HUES64 (cell line): ENCODE measurements at regions not wholly inside any gene's neighbourhood (a gene's known extent, or its start where the extent isn't known, plus 50 kb on each side); places are given as distances from the start of the nearest gene placed in this dataset.

Experiments used
- H3K27ac ChIP-seq: 2 replicates; pipeline ENCODE4 v1.7.0; 2013; ENCODE audit warnings: low read depth, low read length, inconsistent platforms
- H3K27me3 ChIP-seq: 2 replicates; pipeline ENCODE4 v1.6.1; 2013; ENCODE audit warnings: mild to moderate bottlenecking, low read length; ENCODE audit not compliant: insufficient read depth
- H3K36me3 ChIP-seq: 2 replicates; pipeline ENCODE4 v1.6.1; 2013; ENCODE audit warnings: mild to moderate bottlenecking, low read length; ENCODE audit not compliant: insufficient read depth
- H3K4me1 ChIP-seq: 2 replicates; pipeline ENCODE4 v1.6.1; 2013; ENCODE audit warnings: mild to moderate bottlenecking, low read length, moderate library complexity; ENCODE audit not compliant: insufficient read depth
- H3K4me3 ChIP-seq: 2 replicates; pipeline ENCODE4 v1.5.1; 2013; ENCODE audit warnings: mild to moderate bottlenecking, low read length, moderate library complexity
- H3K9ac ChIP-seq: 2 replicates; pipeline ENCODE4 v1.6.1; 2013; ENCODE audit warnings: mild to moderate bottlenecking, low read depth, low read length
- H3K9me3 ChIP-seq: 2 replicates; pipeline ENCODE4 v1.6.1; 2013; ENCODE audit warnings: low read depth, low read length; ENCODE audit not compliant: insufficient read depth
- WGBS: fragments of 150-250, 120-280 bp; methylation state at CpG from one replicate; pipeline ENCODE4 v1.1.7; 2013; ENCODE audit warnings: missing lambda C conversion rate; 5-methylcytosine and 5-hydroxymethylcytosine counted together

- no peak overlapping the region for H3K9ac ChIP-seq
- no peaks in the 10 kb centered on the region for H3K36me3 ChIP-seq
- no peaks in the 10 kb centered on the region for H3K27me3 ChIP-seq
- 75% methylated on average over 3 of the region's 3 CpGs for WGBS
- H3K9me3 ChIP-seq: no peaks in the 10 kb centered on the region
- H3K4me3 ChIP-seq: no peak overlapping the region
- no peak overlapping the region for H3K27ac ChIP-seq
- H3K4me1 ChIP-seq: no peaks in the 10 kb centered on the region
Measured at GRCh38 chr6:113508249-113508648, 348.9 kb upstream of the MARCKS start.

GRCh38 chr6:113511100-113511499, 346.0 kb upstream of the MARCKS start:
- Histone ChIP-seq H3K4me3 (no peak overlapping the region), H3K27ac (no peak overlapping the region), H3K27me3 (no peaks in the 10 kb centered on the region), H3K36me3 (no peaks in the 10 kb centered on the region), H3K9me3 (no peaks in the 10 kb centered on the region), H3K4me1 (no peaks in the 10 kb centered on the region), H3K9ac (no peak overlapping the region)
- WGBS: 84% methylated on average over 2 of the region's 2 CpGs

DNA sequence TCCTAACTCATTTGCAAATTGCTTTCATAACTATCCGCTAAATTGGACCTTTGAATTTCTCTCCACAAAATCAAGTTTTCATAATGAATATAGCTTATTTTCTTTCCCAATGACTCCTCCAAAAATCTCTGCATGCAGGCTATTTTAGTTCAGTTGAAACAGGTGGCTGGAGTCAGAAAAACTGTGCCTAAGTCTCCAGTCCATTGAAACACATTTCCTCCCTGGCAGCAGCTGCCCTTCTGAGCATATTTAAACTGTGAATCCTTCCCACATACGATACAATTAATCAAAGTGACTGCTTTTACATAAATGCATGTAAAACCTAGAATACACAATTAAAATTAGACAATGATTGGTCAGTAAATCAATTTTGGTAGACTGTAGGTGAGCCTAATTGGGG, 344.6 kb upstream of the MARCKS start:
- no peak overlapping the region for H3K27ac ChIP-seq
- no peaks in the 10 kb centered on the region for H3K4me1 ChIP-seq
- WGBS: 98% methylated on average over 2 of the region's 2 CpGs
- H3K9ac ChIP-seq: no peak overlapping the region
- H3K4me3 ChIP-seq: no peak overlapping the region
- no peaks in the 10 kb centered on the region for H3K9me3 ChIP-seq
- H3K27me3 ChIP-seq: no peaks in the 10 kb centered on the region
- no peaks in the 10 kb centered on the region for H3K36me3 ChIP-seq

DNA sequence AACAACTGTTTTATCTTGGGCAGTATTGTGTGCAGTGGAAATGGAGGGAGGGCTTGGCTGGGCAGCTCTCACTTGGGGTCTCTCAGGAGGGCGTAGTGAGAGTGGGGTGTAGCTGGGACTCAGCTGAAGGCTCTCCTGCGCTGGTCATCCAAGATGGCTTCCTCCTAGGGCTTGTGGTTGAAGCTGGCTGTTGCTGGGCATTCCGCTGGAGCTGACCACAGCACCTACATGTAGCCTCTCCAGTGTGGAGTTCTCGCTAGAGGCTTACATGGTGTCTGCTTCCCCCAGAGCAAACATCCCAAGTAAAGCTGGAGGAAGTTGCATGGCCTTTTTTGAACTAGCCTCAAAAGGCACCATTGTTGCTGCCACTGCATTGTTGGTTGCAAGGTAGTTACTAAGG, 344.1 kb upstream of the MARCKS start:
- Histone ChIP-seq H3K4me3 (no peak overlapping the region), H3K9me3 (no peaks in the 10 kb centered on the region), H3K9ac (no peak overlapping the region), H3K27ac (no peak overlapping the region), H3K27me3 (no peaks in the 10 kb centered on the region), H3K36me3 (no peaks in the 10 kb centered on the region), H3K4me1 (no peaks in the 10 kb centered on the region)
- WGBS: 95% methylated on average over 4 of the region's 4 CpGs

DNA sequence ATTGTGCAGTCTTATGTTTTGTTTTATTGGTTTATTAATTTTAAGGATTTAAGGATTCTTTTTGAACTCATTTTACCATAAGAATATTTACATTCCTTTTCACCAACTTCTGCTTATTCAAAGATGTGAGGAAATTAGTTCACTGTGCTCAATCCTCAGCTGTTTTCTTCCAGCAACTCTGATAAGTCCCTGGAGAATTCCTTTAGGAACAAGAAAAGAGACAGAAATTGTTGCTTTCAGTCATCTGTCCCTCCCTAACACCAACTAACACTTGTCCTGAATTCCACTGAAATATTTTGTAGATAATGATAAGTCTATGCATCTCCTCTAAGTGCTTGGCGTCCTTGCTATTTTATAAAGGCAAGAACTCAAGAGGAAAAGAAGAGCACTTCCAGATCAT, 334.8 kb upstream of the MARCKS start:
- Histone ChIP-seq H3K9me3 (no peaks in the 10 kb centered on the region), H3K27me3 (no peaks in the 10 kb centered on the region), H3K4me3 (no peak overlapping the region), H3K9ac (no peak overlapping the region), H3K36me3 (no peaks in the 10 kb centered on the region), H3K27ac (no peak overlapping the region), H3K4me1 (no peaks in the 10 kb centered on the region)
- WGBS: 92% methylated on average over 1 of the region's 1 CpG

- Histone ChIP-seq H3K36me3 (no peaks in the 10 kb centered on the region), H3K9me3 (no peaks in the 10 kb centered on the region), H3K27me3 (no peaks in the 10 kb centered on the region), H3K4me3 (no peak overlapping the region), H3K4me1 (no peaks in the 10 kb centered on the region), H3K9ac (no peak overlapping the region), H3K27ac (no peak overlapping the region)
- WGBS: 89% methylated on average over 1 of the region's 1 CpG
Measured at GRCh38 chr6:113524826-113525225, 332.3 kb upstream of the MARCKS start.

DNA sequence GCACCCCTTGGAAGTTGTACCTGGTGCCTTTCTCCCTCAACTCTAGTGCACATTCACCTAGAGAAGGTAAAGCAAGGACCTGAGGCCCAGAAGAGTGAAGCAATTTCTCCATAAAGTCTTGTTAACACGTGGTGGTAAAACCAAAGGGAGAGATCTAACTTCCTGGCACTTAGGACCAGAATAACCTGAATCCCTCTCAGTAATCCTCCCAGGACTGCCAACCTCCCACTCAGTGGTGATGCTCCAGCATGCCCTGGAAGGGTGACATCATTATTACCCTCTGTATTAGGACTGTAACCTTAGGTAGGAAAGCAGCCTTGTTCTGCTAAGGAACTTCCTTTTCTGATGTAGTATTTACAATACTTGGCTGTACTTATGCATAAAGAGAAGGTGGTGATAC, 330.6 kb upstream of the MARCKS start:
- Histone ChIP-seq H3K27me3 (no peaks in the 10 kb centered on the region), H3K27ac (no peak overlapping the region), H3K9ac (no peak overlapping the region), H3K4me1 (no peaks in the 10 kb centered on the region), H3K36me3 (no peaks in the 10 kb centered on the region), H3K4me3 (no peak overlapping the region), H3K9me3 (no peaks in the 10 kb centered on the region)
- 89% methylated on average over 1 of the region's 1 CpG for WGBS

DNA sequence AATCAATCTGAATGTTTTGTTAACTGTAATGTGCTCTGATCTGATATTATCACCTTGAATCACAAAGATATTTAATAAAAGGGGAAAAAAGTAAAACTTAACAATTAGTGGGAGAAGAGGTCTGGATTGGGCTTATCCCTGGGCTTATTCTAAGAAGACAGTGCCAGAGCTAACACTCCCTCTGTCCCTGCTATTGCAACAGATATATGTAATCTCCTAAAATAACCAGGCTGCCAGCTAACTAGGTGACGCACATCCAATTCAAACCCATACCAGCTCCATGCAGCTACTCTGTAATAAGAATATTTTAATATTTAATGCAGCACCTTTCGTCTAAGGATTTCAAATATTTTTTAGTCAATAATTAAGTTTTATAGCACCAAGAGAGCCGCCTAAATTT, 330.1 kb upstream of the MARCKS start:
- Histone ChIP-seq H3K9me3 (no peaks in the 10 kb centered on the region), H3K27ac (no peak overlapping the region), H3K27me3 (no peaks in the 10 kb centered on the region), H3K9ac (no peak overlapping the region), H3K4me3 (no peak overlapping the region), H3K36me3 (no peaks in the 10 kb centered on the region), H3K4me1 (no peaks in the 10 kb centered on the region)
- WGBS: 100% methylated on average over 1 of the region's 3 CpGs

GRCh38 chr6:113528111-113528510, 329.0 kb upstream of the MARCKS start:
- Histone ChIP-seq H3K9ac (no peak overlapping the region), H3K27me3 (no peaks in the 10 kb centered on the region), H3K27ac (no peak overlapping the region), H3K4me1 (no peaks in the 10 kb centered on the region), H3K36me3 (no peaks in the 10 kb centered on the region), H3K9me3 (no peaks in the 10 kb centered on the region), H3K4me3 (no peak overlapping the region)
- 86% methylated on average over 3 of the region's 3 CpGs for WGBS

DNA sequence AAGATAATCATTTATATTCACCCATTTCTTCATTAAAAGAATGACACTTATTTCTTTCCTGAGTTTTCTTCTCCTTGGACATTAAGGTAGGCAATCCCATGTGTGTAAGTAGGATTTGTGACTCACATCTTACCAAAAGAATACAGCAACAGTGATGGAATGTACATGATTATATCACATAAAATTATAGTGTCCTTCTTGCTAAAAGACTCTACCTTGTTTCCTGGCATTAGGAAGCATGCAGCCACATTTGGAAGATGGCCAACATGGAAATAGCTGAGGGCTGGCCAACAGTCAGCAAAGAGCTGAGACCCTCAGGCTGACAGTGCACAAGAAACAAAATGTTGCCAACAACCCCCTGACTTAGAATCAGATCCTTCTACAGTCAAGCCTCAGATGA, 327.9 kb upstream of the MARCKS start:
- H3K4me1 ChIP-seq: no peaks in the 10 kb centered on the region
- no peaks in the 10 kb centered on the region for H3K9me3 ChIP-seq
- H3K4me3 ChIP-seq: no peak overlapping the region
- H3K9ac ChIP-seq: no peak overlapping the region
- H3K27ac ChIP-seq: no peak overlapping the region
- H3K36me3 ChIP-seq: no peaks in the 10 kb centered on the region
- no peaks in the 10 kb centered on the region for H3K27me3 ChIP-seq

DNA sequence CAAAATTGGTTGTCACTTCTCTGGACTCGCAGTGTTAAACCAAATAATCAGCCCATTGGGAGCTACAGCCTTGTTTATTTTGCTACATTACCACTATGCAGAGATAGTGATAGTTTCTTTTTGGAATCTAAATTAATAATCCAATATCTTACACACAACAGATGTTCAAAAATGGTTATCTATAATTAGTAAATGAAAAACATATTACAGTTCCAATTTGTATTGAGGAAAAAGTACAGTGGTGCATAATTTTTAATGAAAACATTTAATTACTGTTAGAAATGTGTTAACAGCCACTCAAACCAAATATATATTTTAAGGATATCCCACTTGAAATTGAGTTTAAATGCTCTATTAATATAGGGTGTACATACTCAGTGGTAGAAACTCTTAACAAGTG, 327.3 kb upstream of the MARCKS start:
- Histone ChIP-seq H3K4me1 (no peaks in the 10 kb centered on the region), H3K9ac (no peak overlapping the region), H3K9me3 (no peaks in the 10 kb centered on the region), H3K27me3 (no peaks in the 10 kb centered on the region), H3K4me3 (no peak overlapping the region), H3K27ac (no peak overlapping the region), H3K36me3 (no peaks in the 10 kb centered on the region)
- 90% methylated on average over 1 of the region's 1 CpG for WGBS

DNA sequence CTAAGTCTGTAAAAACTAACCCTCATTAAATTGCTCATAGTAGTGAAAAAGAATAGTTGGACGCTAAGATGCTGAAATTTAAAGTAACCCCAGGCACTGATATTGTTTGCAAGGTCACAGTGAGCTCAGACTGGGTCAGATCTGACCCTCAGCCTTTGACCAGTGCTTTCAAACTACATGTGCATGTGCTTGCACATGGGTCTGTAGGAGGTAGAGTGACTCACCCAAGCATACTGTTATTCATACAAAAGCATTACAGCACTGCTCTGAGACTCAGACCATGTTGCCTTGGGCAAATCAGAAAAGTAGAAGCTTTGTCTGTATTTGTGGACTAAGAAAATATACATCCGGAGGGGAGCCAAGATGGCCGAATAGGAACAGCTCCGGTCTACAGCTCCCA, 326.4 kb upstream of the MARCKS start:
- Histone ChIP-seq H3K27ac (no peak overlapping the region), H3K9ac (no peak overlapping the region), H3K4me1 (no peaks in the 10 kb centered on the region), H3K36me3 (no peaks in the 10 kb centered on the region), H3K27me3 (no peaks in the 10 kb centered on the region), H3K4me3 (no peak overlapping the region), H3K9me3 (no peaks in the 10 kb centered on the region)
- 94% methylated on average over 4 of the region's 4 CpGs for WGBS
